ENCODE measurements at regions not wholly inside any gene's neighbourhood (a gene's known extent, or its start where the extent isn't known, plus 50 kb on each side); places are given as distances from the start of the nearest gene placed in this dataset.

DNA sequence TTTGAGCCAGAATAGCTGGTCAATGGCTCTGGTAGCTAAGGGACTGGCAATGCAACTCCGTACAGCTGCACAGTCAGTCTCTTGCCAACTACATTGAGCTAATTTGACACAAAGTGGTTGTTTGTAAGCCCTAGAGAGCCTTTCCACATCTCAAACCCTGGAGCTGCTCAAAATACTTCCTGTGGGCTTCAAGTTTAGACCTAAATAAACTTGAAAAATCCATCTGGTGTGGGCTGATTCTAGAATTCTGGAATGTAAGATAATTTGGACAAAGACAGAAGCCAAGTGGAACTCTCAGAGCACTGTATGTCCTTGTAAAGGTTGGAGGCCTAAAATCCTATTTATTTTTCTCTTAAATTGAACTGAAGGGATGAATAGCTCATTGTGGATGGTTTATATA, 380.8 kb downstream of the SPRY1 start:
- DNase-seq: no peak
- TF ChIP-seq, protein P1, sequence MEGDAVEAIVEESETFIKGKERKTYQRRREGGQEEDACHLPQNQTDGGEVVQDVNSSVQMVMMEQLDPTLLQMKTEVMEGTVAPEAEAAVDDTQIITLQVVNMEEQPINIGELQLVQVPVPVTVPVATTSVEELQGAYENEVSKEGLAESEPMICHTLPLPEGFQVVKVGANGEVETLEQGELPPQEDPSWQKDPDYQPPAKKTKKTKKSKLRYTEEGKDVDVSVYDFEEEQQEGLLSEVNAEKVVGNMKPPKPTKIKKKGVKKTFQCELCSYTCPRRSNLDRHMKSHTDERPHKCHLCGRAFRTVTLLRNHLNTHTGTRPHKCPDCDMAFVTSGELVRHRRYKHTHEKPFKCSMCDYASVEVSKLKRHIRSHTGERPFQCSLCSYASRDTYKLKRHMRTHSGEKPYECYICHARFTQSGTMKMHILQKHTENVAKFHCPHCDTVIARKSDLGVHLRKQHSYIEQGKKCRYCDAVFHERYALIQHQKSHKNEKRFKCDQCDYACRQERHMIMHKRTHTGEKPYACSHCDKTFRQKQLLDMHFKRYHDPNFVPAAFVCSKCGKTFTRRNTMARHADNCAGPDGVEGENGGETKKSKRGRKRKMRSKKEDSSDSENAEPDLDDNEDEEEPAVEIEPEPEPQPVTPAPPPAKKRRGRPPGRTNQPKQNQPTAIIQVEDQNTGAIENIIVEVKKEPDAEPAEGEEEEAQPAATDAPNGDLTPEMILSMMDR (IDR thresholded peaks at IDR 0.05; ENCODE audit: partially characterized antibody, unreplicated experiment): no peak
- no peaks in the 10 kb centered on the region for H3K4me1 Mint-ChIP-seq (ENCODE audit: low read depth, unreplicated experiment)
- no peaks in the 10 kb centered on the region for H3K27me3 Mint-ChIP-seq (ENCODE audit: unreplicated experiment)
- no peaks in the 10 kb centered on the region for H3K36me3 Mint-ChIP-seq (ENCODE audit: unreplicated experiment)
- H3K4me3 Mint-ChIP-seq (ENCODE audit: unreplicated experiment): no peak overlapping the region
- no peak overlapping the region for H3K27ac Mint-ChIP-seq (ENCODE audit: unreplicated experiment)
- peaks cover 2% of the 10 kb centered on the region for H3K9me3 Mint-ChIP-seq (ENCODE audit: unreplicated experiment)

DNA sequence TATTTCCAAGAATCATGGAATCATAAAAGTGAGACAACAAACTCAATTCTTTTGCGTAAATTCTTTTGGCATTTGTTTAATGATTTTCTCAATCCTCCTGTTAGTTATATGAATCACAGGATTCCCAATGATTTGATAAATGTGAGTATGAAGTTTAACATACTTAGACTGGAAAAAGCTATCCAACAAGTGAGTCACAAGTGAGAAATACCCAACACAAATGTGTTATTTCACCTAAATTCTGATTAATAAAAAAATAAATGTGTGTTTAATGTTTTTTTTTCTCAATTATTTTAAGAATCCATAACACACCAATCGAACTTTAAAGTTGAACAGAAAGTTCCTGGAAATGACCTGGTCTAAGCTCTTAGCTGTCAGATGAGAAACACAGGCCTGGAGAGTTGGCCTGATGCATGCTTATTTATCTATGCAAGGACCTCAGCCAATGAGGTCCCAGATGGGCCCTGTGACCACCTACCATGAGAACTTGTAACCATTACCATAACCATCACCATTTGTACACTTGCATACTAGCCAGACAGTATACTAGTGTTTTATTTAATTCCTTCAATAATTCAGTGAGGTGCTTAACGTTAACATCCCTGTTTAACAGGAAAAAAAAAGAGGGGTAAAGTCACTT, 386.7 kb downstream of the SPRY1 start:
- Mint-ChIP-seq H3K9me3 (ENCODE audit: unreplicated experiment) (peaks cover 2% of the 10 kb centered on the region), H3K36me3 (ENCODE audit: unreplicated experiment) (no peaks in the 10 kb centered on the region), H3K27ac (ENCODE audit: unreplicated experiment) (no peak overlapping the region), H3K4me1 (ENCODE audit: low read depth, unreplicated experiment) (no peaks in the 10 kb centered on the region), H3K27me3 (ENCODE audit: unreplicated experiment) (peaks cover 2% of the 10 kb centered on the region), H3K4me3 (ENCODE audit: unreplicated experiment) (no peak overlapping the region)
- TF ChIP-seq, protein P1 (IDR thresholded peaks at IDR 0.05; ENCODE audit: partially characterized antibody, unreplicated experiment): no peak
- no peak for DNase-seq

DNA sequence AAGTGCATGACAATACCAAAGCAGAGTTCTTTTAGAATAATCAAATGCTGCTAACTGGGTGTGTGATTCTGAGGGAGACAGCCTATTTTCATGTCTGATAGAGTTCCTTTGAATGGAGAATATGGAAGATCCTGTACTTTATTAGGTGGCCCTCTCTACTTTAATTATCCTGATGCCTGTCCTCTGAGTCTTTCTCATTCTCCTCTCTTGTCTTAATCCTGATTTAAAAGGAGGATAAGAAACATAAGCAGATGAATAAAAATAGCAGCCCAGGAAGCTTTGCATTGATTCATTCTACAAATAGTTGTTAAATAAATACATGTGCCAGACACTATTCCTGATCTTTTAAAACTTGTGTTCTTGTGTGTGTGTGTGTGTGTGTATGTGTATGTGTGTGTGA, 387.3 kb downstream of the SPRY1 start:
- H3K4me1 Mint-ChIP-seq (ENCODE audit: low read depth, unreplicated experiment): no peaks in the 10 kb centered on the region
- TF ChIP-seq, protein P1 (IDR thresholded peaks at IDR 0.05; ENCODE audit: partially characterized antibody, unreplicated experiment): no peak
- H3K9me3 Mint-ChIP-seq (ENCODE audit: unreplicated experiment): peaks cover 2% of the 10 kb centered on the region
- no peak overlapping the region for H3K4me3 Mint-ChIP-seq (ENCODE audit: unreplicated experiment)
- H3K27ac Mint-ChIP-seq (ENCODE audit: unreplicated experiment): no peak overlapping the region
- peaks cover 2% of the 10 kb centered on the region for H3K27me3 Mint-ChIP-seq (ENCODE audit: unreplicated experiment)
- H3K36me3 Mint-ChIP-seq (ENCODE audit: unreplicated experiment): no peaks in the 10 kb centered on the region
- no peak for DNase-seq

DNA sequence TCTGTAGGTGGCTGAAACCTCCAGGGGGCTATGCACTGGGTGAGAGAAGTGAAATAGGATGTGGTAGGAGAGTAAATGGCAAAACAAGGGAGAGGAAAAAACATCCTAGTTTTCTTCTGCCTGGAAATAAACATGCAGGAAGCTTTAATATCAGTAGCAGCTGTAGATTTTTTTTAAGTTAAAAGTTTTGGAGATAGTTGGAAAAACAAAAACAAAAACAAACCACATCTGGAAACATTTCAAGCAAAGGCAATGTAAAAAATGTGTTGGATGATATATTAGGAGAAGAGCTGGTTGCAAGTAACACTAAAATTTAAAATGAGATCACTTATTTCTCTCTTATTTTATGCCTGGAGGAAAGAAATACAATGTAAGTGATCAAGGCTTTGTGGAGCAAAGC, 388.0 kb downstream of the SPRY1 start:
- peaks cover 2% of the 10 kb centered on the region for H3K9me3 Mint-ChIP-seq (ENCODE audit: unreplicated experiment)
- TF ChIP-seq, protein P1 (IDR thresholded peaks at IDR 0.05; ENCODE audit: partially characterized antibody, unreplicated experiment): no peak
- H3K4me1 Mint-ChIP-seq (ENCODE audit: low read depth, unreplicated experiment): no peaks in the 10 kb centered on the region
- no peak overlapping the region for H3K4me3 Mint-ChIP-seq (ENCODE audit: unreplicated experiment)
- no peaks in the 10 kb centered on the region for H3K36me3 Mint-ChIP-seq (ENCODE audit: unreplicated experiment)
- peaks cover 2% of the 10 kb centered on the region for H3K27me3 Mint-ChIP-seq (ENCODE audit: unreplicated experiment)
- no peak for DNase-seq
- H3K27ac Mint-ChIP-seq (ENCODE audit: unreplicated experiment): no peak overlapping the region

DNA sequence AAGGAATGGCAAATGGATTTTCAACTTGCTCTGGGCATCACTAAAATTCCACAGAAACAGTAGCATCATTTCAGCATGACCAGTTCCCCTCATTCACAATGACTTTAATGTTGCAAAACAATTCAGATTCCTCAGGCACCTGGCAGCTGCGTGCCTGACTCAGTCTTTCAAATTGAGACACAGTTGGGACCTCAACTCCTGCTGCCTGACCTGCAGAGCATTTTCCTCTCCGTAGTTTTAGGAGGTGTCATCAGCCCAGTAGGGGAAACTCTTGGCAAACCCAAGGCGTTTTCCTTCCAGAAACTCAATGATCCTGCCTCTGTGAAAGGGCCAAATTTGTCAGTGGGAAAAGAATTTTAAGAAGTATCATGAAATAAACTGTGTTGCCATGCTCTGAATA, 388.9 kb downstream of the SPRY1 start:
- no peaks in the 10 kb centered on the region for H3K9me3 Mint-ChIP-seq (ENCODE audit: unreplicated experiment)
- TF ChIP-seq, protein P1 (IDR thresholded peaks at IDR 0.05; ENCODE audit: partially characterized antibody, unreplicated experiment): no peak
- H3K36me3 Mint-ChIP-seq (ENCODE audit: unreplicated experiment): no peaks in the 10 kb centered on the region
- H3K27me3 Mint-ChIP-seq (ENCODE audit: unreplicated experiment): peaks cover 2% of the 10 kb centered on the region
- no peaks in the 10 kb centered on the region for H3K4me1 Mint-ChIP-seq (ENCODE audit: low read depth, unreplicated experiment)
- no peak for DNase-seq
- no peak overlapping the region for H3K27ac Mint-ChIP-seq (ENCODE audit: unreplicated experiment)
- H3K4me3 Mint-ChIP-seq (ENCODE audit: unreplicated experiment): no peak overlapping the region

Data from glutamatergic neuron (in vitro differentiated cells).